D721Med (cell line): ENCODE measurements at regions not wholly inside any gene's neighbourhood (a gene's known extent, or its start where the extent isn't known, plus 50 kb on each side); places are given as distances from the start of the nearest gene placed in this dataset.
"Not testable (repeated sequence)": the region's sequence is repeated elsewhere in the genome, so short reads cannot be mapped to it uniquely, and the experiment has no call there.

Experiments used
- DNase-seq: peaks from one replicate; pipeline ENCODE4 v3.0.0; 2011; ENCODE audit warnings: low spot score; ENCODE audit not compliant: insufficient read length
- FAIRE-seq: peaks from 2 replicates; lab custom pipeline; 2011; peaks lifted over from hg19 to GRCh38; lab: Jason Lieb, UNC
- TF ChIP-seq, protein P1 (sequence below): IDR thresholded peaks from 2 replicates; pipeline ENCODE4 v1.5.1; 2012; ENCODE audit warnings: mild to moderate bottlenecking, control low read depth; ENCODE audit not compliant: insufficient read depth; ENCODE audit errors: missing control alignments

GRCh38 chr7:149689291-149689721, 84.1 kb downstream of the ZNF467 start:
- TF ChIP-seq, protein P1, sequence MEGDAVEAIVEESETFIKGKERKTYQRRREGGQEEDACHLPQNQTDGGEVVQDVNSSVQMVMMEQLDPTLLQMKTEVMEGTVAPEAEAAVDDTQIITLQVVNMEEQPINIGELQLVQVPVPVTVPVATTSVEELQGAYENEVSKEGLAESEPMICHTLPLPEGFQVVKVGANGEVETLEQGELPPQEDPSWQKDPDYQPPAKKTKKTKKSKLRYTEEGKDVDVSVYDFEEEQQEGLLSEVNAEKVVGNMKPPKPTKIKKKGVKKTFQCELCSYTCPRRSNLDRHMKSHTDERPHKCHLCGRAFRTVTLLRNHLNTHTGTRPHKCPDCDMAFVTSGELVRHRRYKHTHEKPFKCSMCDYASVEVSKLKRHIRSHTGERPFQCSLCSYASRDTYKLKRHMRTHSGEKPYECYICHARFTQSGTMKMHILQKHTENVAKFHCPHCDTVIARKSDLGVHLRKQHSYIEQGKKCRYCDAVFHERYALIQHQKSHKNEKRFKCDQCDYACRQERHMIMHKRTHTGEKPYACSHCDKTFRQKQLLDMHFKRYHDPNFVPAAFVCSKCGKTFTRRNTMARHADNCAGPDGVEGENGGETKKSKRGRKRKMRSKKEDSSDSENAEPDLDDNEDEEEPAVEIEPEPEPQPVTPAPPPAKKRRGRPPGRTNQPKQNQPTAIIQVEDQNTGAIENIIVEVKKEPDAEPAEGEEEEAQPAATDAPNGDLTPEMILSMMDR, result no peak
- DNase-seq, result no peak
- FAIRE-seq, result no peak

GRCh38 chr7:149688836-149689235, 84.6 kb downstream of the ZNF467 start:
- DNase-seq, result no peak
- no peak for FAIRE-seq
- TF ChIP-seq, protein P1, result no peak

GRCh38 chr7:149687820-149688219, 85.6 kb downstream of the ZNF467 start:
- DNase-seq, FAIRE-seq: not testable (repeated sequence)

DNA sequence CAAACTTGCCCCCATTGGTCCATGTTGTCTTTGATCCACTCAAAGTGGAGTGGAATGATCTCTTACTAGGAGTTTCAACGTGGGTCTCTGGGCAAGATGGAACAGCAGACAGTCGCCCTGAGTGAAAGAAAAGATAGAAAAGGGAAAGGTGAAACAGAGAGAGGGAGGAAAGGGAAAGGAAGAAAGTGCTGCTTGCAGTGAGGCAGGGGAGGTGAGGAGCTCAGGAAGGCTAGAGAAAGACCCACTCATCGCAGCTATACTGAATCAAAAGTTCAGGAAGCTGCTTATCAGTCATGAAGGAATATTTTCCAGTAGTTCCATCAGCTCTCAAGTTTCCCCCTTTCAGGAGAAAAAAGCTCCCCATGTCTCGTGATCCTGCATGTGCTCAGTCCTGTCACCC, 86.9 kb downstream of the ZNF467 start:
- TF ChIP-seq, protein P1, result no peak
- FAIRE-seq (no peak), DNase-seq (no peak)

- FAIRE-seq, result no peak
- TF ChIP-seq, protein P1, result no peak
- no peak for DNase-seq
These were observed 87.4 kb downstream of the ZNF467 start for GRCh38 chr7:149686011-149686410.

DNA sequence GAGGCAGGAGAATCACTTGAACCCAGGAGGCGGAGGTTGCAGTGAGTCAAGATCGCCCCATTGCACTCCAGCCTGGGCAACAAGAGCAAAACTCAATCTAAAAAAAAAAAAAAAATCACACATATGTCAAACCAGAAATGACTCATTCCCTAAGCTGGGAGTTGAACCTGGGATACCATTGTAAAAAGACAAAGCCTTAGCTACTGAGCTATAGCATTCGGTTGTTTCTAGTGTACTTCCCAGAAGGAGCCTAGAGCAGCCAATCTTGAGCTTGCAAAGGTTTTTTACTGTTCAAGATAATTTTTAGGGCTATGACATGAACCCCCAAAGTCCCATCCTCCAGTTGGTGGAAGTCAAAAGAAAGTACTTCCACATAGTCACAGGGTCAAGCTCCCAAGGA, 87.9 kb downstream of the ZNF467 start:
- DNase-seq (no peak), FAIRE-seq (no peak)
- TF ChIP-seq, protein P1, result no peak

DNA sequence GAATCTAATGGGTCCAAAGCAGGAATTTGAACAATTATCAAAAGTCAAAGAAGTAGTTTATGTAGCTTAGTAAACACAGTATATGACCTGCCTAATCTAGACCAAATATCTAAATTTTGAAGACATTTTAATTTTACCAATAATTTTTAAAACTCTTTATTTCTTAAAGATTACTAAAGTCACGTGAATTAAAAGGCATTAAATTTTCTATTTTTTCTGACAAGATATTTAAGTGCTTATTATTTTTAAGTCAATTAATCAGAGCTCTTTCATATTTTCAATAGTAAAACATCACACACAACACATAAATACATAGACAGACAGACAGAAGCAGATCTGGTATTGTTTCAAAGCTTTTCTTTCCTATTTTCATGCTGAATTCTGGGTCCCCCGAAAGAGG, 89.5 kb downstream of the ZNF467 start:
- TF ChIP-seq, protein P1, result no peak
- FAIRE-seq (no peak), DNase-seq (no peak)

- FAIRE-seq, result no peak
These were observed 90.2 kb downstream of the ZNF467 start for GRCh38 chr7:149683181-149683580.

More at GRCh38 chr7:149683181-149683580, 90.2 kb downstream of the ZNF467 start:
- DNase-seq, result no peak
- TF ChIP-seq, protein P1, result no peak
